Keratinocyte (primary cell): ENCODE measurements at regions not wholly inside any gene's neighbourhood (a gene's known extent, or its start where the extent isn't known, plus 50 kb on each side); places are given as distances from the start of the nearest gene placed in this dataset.

Experiments used
- DNase-seq: peaks from one replicate; pipeline ENCODE4 v3.0.0-alpha.2; 2011; ENCODE audit warnings: low read depth, missing footprints, low spot score
- FAIRE-seq: peaks from 2 replicates; lab custom pipeline; 2011; peaks lifted over from hg19 to GRCh38; lab: Jason Lieb, UNC
- H2AFZ ChIP-seq: 2 replicates; pipeline ENCODE4 v1.6.0; 2012; ENCODE audit warnings: low read length, control low read depth, inconsistent platforms; ENCODE audit not compliant: control insufficient read depth
- H3K27ac ChIP-seq: 2 replicates; pipeline ENCODE4 v1.5.1; 2011; ENCODE audit warnings: low read length; ENCODE audit not compliant: control insufficient read depth, insufficient read depth
- H3K27me3 ChIP-seq: 3 replicates; pipeline ENCODE4 v1.6.0; 2011; ENCODE audit warnings: low read length; ENCODE audit not compliant: control insufficient read depth, insufficient read depth; ENCODE audit errors: extremely low read depth
- H3K36me3 ChIP-seq, 2 experiments: 2 replicates in 1 of 2; 3 replicates in 1 of 2; pipeline ENCODE4 v1.5.1; 2011; ENCODE audit warnings: low read length in 2 of 2, mild to moderate bottlenecking in 1 of 2; ENCODE audit not compliant: control insufficient read depth in 2 of 2, insufficient read depth in 2 of 2; ENCODE audit errors: extremely low read depth in 1 of 2
- H3K4me1 ChIP-seq: 3 replicates; pipeline ENCODE4 v1.5.1; 2011; ENCODE audit warnings: low read length; ENCODE audit not compliant: control insufficient read depth, insufficient read depth; ENCODE audit errors: extremely low read depth
- H3K4me2 ChIP-seq: 3 replicates; pipeline ENCODE4 v1.6.0; 2011; ENCODE audit warnings: low read depth, low read length; ENCODE audit not compliant: control insufficient read depth, insufficient read depth; ENCODE audit errors: extremely low read depth
- H3K4me3 ChIP-seq, 3 experiments: fragments of 200-600 bp in 1 of 3; sonication (generic) in 1 of 3; 2 replicates in 2 of 3; 3 replicates in 1 of 3; pipeline ENCODE4 v1.5.1; 2011 to 2016; ENCODE audit warnings: low read length in 3 of 3, mild to moderate bottlenecking in 3 of 3, control low read depth in 2 of 3, inconsistent platforms in 1 of 3, low read depth in 1 of 3, mixed read lengths in 1 of 3, mixed run types in 1 of 3, moderate library complexity in 1 of 3; ENCODE audit not compliant: control insufficient read depth in 2 of 3, insufficient read depth in 2 of 3; ENCODE audit errors: extremely low read depth in 1 of 3
- H3K79me2 ChIP-seq: 2 replicates; pipeline ENCODE4 v1.6.0; 2012; ENCODE audit warnings: low read length; ENCODE audit not compliant: control insufficient read depth, insufficient read depth
- H3K9ac ChIP-seq: 3 replicates; pipeline ENCODE4 v1.6.0; 2011; ENCODE audit warnings: low read length; ENCODE audit not compliant: control insufficient read depth, insufficient read depth; ENCODE audit errors: extremely low read depth
- H3K9me1 ChIP-seq: 3 replicates; pipeline ENCODE4 v1.6.0; 2011; ENCODE audit warnings: low read length; ENCODE audit not compliant: control insufficient read depth, insufficient read depth; ENCODE audit errors: extremely low read depth
- H3K9me3 ChIP-seq: 2 replicates; pipeline ENCODE4 v1.5.1; 2012; ENCODE audit warnings: low read depth, low read length; ENCODE audit not compliant: control insufficient read depth
- H4K20me1 ChIP-seq: 3 replicates; pipeline ENCODE4 v1.6.0; 2011; ENCODE audit warnings: low read length; ENCODE audit not compliant: control insufficient read depth, insufficient read depth; ENCODE audit errors: extremely low read depth
- EZH2 ChIP-seq: IDR thresholded peaks from one replicate; pipeline ENCODE4 v1.6.1; 2012; ENCODE audit warnings: inconsistent platforms, mild to moderate bottlenecking, low read length, moderate library complexity
- dilution Hi-C: fragments of 300-500 bp; cut with MboI; formaldehyde crosslinking; loops from one replicate; pipeline ENCODE4 v1.7.0; 2020; ENCODE audit warnings: low sequenced_read_pairs; ENCODE audit not compliant: extremely low pct_ligation_motif_present
- TF ChIP-seq, protein P1 (sequence below), 3 experiments: IDR thresholded peaks in 1 of 3; conservative IDR thresholded peaks in 1 of 3; optimal IDR thresholded peaks in 1 of 3; 2 replicates in 2 of 3; 3 replicates in 1 of 3; pipeline versions ENCODE3 to v1.5.1; 2011; ENCODE audit warnings: low read length in 3 of 3, mild to moderate bottlenecking in 3 of 3, moderate library complexity in 2 of 3, control low read depth in 1 of 3, inconsistent platforms in 1 of 3; ENCODE audit not compliant: insufficient read depth in 2 of 3; ENCODE audit errors: extremely low read depth in 1 of 3

GRCh38 chr4:126973201-126973600, 659.6 kb upstream of the INTU start:
- Histone ChIP-seq H3K4me2 (no peak overlapping the region), H3K9ac (no peak overlapping the region), H3K27ac (no peak overlapping the region), H3K79me2 (no peaks in the 10 kb centered on the region), H4K20me1 (no peaks in the 10 kb centered on the region), H3K9me3 (no peaks in the 10 kb centered on the region), H2AFZ (no peak overlapping the region), H3K4me1 (no peaks in the 10 kb centered on the region), H3K36me3 (no peaks in the 10 kb centered on the region), H3K4me3 (no peak overlapping the region), H3K9me1 (no peaks in the 10 kb centered on the region), H3K27me3 (no peaks in the 10 kb centered on the region)
- dilution Hi-C loops = no loop called here
- DNase-seq (no peak), FAIRE-seq (no peak)
- no peak for TF ChIP-seq EZH2
- TF ChIP-seq, protein P1, sequence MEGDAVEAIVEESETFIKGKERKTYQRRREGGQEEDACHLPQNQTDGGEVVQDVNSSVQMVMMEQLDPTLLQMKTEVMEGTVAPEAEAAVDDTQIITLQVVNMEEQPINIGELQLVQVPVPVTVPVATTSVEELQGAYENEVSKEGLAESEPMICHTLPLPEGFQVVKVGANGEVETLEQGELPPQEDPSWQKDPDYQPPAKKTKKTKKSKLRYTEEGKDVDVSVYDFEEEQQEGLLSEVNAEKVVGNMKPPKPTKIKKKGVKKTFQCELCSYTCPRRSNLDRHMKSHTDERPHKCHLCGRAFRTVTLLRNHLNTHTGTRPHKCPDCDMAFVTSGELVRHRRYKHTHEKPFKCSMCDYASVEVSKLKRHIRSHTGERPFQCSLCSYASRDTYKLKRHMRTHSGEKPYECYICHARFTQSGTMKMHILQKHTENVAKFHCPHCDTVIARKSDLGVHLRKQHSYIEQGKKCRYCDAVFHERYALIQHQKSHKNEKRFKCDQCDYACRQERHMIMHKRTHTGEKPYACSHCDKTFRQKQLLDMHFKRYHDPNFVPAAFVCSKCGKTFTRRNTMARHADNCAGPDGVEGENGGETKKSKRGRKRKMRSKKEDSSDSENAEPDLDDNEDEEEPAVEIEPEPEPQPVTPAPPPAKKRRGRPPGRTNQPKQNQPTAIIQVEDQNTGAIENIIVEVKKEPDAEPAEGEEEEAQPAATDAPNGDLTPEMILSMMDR (optimal IDR thresholded peaks at IDR 0.05 in 1 of 3, IDR thresholded peaks at IDR 0.05 in 1 of 3, conservative IDR thresholded peaks at IDR 0.05 in 1 of 3; ENCODE audit: extremely low read depth in 1 of 3, insufficient read depth in 2 of 3, low read length in 3 of 3) = no peak

GRCh38 chr4:126976850-126977632, 655.7 kb upstream of the INTU start:
- no peak for FAIRE-seq
- H3K9me1 ChIP-seq = no peaks in the 10 kb centered on the region
- H3K27ac ChIP-seq = no peak overlapping the region
- dilution Hi-C loops = no loop called here
- H3K9ac ChIP-seq = no peak overlapping the region
- no peak for DNase-seq
- TF ChIP-seq, protein P1 (optimal IDR thresholded peaks at IDR 0.05 in 1 of 3, IDR thresholded peaks at IDR 0.05 in 1 of 3, conservative IDR thresholded peaks at IDR 0.05 in 1 of 3; ENCODE audit: extremely low read depth in 1 of 3, insufficient read depth in 2 of 3, low read length in 3 of 3) = no peak
- TF ChIP-seq EZH2 = no peak
- H3K9me3 ChIP-seq = no peaks in the 10 kb centered on the region
- no peaks in the 10 kb centered on the region for H3K79me2 ChIP-seq
- no peaks in the 10 kb centered on the region for H3K27me3 ChIP-seq
- no peaks in the 10 kb centered on the region for H3K36me3 ChIP-seq
- no peak overlapping the region for H3K4me2 ChIP-seq
- no peak overlapping the region for H3K4me3 ChIP-seq
- H4K20me1 ChIP-seq = no peaks in the 10 kb centered on the region
- H2AFZ ChIP-seq = peak overlapping the region; percentile 67
- no peaks in the 10 kb centered on the region for H3K4me1 ChIP-seq
